HL-60/S4 (cell line): ENCODE measurements at regions not wholly inside any gene's neighbourhood (a gene's known extent, or its start where the extent isn't known, plus 50 kb on each side); places are given as distances from the start of the nearest gene placed in this dataset.
"Not testable (repeated sequence)": the region's sequence is repeated elsewhere in the genome, so short reads cannot be mapped to it uniquely, and the experiment has no call there.

ENCODE experiments used
- in situ Hi-C: fragments of 300-500 bp; cut with MboI; formaldehyde crosslinking; loops from 2 replicates; pipeline ENCODE4 v1.14.3; 2022; ENCODE audit warnings: low sequenced_read_pairs

DNA sequence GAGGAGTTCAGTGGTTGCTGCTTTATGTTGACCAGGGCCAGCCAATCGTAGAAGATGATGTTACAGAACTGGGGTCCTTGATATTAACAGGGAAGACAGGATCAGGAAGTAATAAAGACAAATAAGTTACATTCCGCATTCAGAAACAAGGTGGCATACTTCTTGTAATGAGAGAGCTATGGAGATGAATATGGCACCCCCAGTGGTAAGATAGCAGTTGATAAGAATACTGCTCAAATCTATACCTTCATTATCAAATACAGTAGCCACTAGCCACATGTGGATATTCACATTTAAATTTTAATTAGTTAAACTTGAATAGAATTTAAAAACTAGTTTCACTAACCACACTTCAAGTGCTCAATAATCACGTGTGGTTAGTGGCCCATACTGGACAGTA, 290.4 kb upstream of the RBMS1 start:
- in situ Hi-C loops = no loop called here

GRCh38 chr2:160790738-160791137, 297.1 kb upstream of the RBMS1 start:
- in situ Hi-C loops = no loop called here

- in situ Hi-C loops = no loop called here
Measured at GRCh38 chr2:160791884-160792283, 298.3 kb upstream of the RBMS1 start.

GRCh38 chr2:160792837-160793236, 299.2 kb upstream of the RBMS1 start:
- in situ Hi-C loops = no loop called here

GRCh38 chr2:160794926-160795325, 301.3 kb upstream of the RBMS1 start:
- in situ Hi-C loops = no loop called here

DNA sequence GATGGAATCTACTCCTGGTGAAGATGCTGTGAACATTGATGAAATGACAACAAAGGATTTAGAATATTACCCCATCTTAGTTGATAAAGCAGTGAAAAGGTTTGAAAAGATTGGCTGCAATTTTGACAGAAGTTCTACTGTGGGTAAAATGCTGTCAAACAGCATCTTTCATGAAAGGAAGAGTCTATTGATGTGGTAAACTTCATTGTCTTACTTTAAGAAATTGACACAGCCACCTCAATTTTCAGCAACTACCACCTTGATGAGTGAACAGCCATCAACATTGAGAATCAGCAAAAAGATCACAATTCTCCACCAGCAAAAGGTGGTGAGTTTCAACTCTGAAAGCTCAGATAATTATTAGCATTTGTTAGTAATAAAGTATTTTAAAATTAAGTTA, 310.3 kb upstream of the RBMS1 start:
- in situ Hi-C loops = no loop called here

GRCh38 chr2:160810406-160810805, 316.8 kb upstream of the RBMS1 start:
- in situ Hi-C loops = no loop called here

DNA sequence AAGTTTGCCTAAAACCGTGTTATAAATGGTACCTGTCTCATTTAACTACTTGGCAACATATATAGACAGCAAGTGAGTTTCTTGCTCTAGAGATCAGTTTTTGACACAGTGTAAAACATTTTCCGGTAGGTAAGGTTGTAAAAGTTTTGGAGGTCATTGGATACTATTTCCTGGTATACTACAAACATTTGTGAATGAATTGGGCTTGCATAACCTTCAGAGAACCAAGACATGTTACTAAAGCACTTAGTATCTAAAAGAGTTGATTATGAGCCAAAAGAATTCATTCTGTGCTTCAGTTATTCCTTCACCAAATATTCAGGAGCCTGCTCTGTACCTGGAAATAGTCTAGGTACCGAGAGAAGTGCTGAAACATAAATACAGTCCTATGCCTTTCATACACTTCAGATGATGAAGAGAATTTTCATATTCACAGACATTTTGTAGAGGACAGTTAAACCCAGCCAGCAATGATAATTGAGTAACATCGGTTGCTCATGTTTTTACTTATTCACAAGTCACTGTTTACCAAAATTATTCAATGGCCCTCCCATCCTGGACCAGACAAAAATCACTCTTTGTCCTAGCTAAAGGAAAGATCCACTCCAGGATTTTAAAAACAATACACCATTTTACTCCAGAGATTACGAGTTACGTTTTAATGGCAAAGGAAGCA, 319.4 kb upstream of the RBMS1 start:
- in situ Hi-C loops = no loop called here

- in situ Hi-C loops = no loop called here
Measured at GRCh38 chr2:160813506-160813858, 319.9 kb upstream of the RBMS1 start.

DNA sequence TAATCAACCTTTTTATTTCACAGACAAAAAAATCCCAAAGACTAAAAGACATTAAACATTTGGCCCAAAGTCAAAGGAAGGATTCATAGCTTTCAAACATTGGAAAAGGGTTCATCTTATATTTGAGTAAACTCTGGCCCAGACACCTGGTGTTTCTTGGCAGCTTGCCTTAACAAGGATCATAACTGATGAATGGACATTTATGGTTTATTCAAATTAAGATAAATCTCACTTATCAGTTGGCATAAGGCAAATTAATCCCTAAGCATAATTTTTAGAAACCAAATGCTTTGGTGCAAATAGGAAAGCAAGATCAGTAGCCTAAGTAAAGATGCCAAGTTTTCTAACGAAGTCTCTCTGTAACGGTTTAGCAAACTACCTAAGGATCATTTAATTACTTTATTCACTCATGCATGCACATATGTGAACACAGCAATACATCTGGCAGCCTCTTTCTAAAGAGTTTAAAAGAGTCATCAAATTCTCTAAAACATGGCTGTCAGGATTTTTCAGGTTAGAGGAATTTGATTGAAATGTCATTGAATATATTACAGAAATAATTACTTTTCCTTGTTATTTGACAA, 323.4 kb upstream of the RBMS1 start:
- in situ Hi-C loops = no loop called here

GRCh38 chr2:160820691-160821090, 327.1 kb upstream of the RBMS1 start:
- in situ Hi-C loops = no loop called here

GRCh38 chr2:160822006-160822405, 328.4 kb upstream of the RBMS1 start:
- in situ Hi-C loops = no loop called here

DNA sequence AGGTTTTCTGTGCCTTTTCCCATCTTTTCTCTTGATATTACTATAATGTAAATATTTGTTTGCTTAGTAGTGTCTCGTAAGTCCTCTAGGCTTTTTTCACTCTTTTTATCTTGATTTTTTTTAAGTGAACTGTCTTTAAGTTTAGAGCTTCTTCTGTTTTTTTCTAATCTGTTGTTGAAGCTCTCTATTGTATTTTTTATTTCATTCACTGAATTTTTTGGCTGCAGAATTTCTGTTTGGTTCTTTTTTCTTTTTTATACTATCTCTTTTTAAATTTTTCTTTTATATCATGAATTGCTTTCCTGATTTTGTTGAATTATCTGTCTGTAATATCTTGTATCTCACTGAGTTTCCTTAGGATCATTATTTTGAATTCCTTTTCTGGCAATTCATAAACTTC, 331.8 kb upstream of the RBMS1 start:
- in situ Hi-C loops = no loop called here

GRCh38 chr2:160826496-160826895, 332.9 kb upstream of the RBMS1 start:
- in situ Hi-C loops = no loop called here

DNA sequence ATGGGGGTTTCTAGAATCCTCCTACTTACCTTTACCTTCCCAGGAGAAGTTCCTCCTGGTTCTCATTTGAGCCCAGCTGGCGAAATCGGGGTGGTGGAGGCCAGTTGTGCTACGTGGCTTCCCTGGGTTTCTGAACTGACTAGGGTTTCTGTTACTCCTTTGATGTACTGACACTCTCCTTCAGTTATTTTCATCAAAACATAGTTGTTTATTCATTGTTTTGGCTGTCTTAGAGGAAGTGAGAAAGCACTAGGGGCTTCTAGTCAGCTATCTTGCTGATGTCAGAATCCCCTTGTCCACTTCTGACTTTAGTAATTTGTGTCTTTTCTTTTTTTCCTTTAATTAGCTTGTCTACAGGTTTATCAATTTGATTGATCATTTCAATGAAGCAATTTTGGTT, 332.2 kb upstream of the TANK start:
- in situ Hi-C loops = no loop called here

GRCh38 chr2:160832381-160832780, 327.8 kb upstream of the TANK start:
- in situ Hi-C loops = not testable (repeated sequence)

DNA sequence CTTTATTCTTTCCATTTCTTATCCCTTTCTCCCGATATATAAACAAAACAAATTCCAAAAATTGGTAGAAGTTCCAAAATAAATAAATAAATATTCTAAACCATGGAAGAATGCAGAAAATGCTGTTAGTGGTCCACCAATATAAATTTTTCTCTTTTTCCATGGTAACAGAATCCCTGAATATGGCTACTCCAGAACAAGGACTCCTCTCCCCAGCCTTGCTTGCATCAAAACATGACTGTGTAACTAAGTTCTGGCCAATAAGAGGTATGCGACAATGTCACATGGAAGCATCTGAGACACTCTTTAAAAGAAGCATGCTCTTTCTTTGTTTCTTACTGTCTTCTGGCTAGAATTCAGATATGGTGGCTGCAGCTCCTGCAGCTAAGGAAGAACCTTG, 325.1 kb upstream of the TANK start:
- in situ Hi-C loops = no loop called here

GRCh38 chr2:160836755-160837154, 323.5 kb upstream of the TANK start:
- in situ Hi-C loops = no loop called here

- in situ Hi-C loops = no loop called here
Measured at GRCh38 chr2:160837416-160837815, 322.8 kb upstream of the TANK start.

DNA sequence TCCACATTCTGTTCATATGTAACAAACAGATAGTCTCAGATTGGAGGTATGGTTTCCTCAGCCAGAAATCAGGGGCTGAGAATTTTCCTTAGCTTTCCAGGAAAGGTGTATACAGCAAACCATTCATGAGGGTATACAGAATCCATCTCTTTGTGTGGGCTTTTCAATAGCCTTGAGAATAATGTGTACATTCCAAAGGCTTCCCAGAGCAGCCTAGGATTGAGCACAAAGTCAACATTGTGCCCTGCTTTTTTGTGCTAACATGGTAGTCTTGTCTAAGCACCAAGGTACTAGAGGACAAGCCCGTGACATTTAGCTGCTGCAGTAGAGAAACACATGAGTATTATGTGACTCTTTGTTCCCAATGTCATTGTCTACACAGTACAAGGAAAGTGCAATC, 322.1 kb upstream of the TANK start:
- in situ Hi-C loops = no loop called here

- in situ Hi-C loops = no loop called here
Measured at GRCh38 chr2:160838691-160839090, 321.5 kb upstream of the TANK start.

GRCh38 chr2:160842286-160842685, 317.9 kb upstream of the TANK start:
- in situ Hi-C loops = no loop called here

- in situ Hi-C loops = no loop called here
Measured at GRCh38 chr2:160859096-160859495, 301.1 kb upstream of the TANK start.
